NCI-H128 (cell line): ENCODE measurements at regions not wholly inside any gene's neighbourhood (a gene's known extent, or its start where the extent isn't known, plus 50 kb on each side); places are given as distances from the start of the nearest gene placed in this dataset.

Experiments
- DNase-seq: peaks from one replicate; lab custom pipeline; 2025; ENCODE audit not compliant: unreplicated experiment; lab: John Stamatoyannopoulos, UW

- no peak for DNase-seq
Observed at GRCh38 chr6:170022827-170023619, 267.9 kb downstream of the DLL1 start.

- DNase-seq = no peak
Observed at GRCh38 chr6:170022291-170022722, 268.6 kb downstream of the DLL1 start.

GRCh38 chr6:170021579-170021978 is 269.3 kb downstream of the DLL1 start:
- no peak for DNase-seq

- DNase-seq = no peak
Observed at GRCh38 chr6:170019818-170020583, 268.6 kb downstream of the ERMARD start.

- no peak for DNase-seq
Observed at GRCh38 chr6:170018936-170019817, 267.8 kb downstream of the ERMARD start.

- no peak for DNase-seq
Observed at GRCh38 chr6:170018422-170018935, 267.1 kb downstream of the ERMARD start.

- no peak for DNase-seq
Observed at GRCh38 chr6:170017603-170018320, 266.3 kb downstream of the ERMARD start.

- DNase-seq = no peak
Observed at GRCh38 chr6:170013815-170014214, 262.4 kb downstream of the ERMARD start.

GRCh38 chr6:170012037-170012330 is 260.6 kb downstream of the ERMARD start:
- DNase-seq = no peak

- no peak for DNase-seq
Observed at GRCh38 chr6:170011204-170012036, 260.0 kb downstream of the ERMARD start.

GRCh38 chr6:170010665-170011203 is 259.3 kb downstream of the ERMARD start:
- no peak for DNase-seq

- DNase-seq = no peak
Observed at GRCh38 chr6:170008294-170008785, 256.9 kb downstream of the ERMARD start.

- no peak for DNase-seq
Observed at GRCh38 chr6:170007468-170008293, 256.3 kb downstream of the ERMARD start.

GRCh38 chr6:170006900-170007467 is 255.6 kb downstream of the ERMARD start:
- DNase-seq = no peak

GRCh38 chr6:170006071-170006899 is 254.9 kb downstream of the ERMARD start:
- no peak for DNase-seq

GRCh38 chr6:170005665-170006064 is 254.2 kb downstream of the ERMARD start:
- DNase-seq = no peak

GRCh38 chr6:170004585-170005210 is 253.3 kb downstream of the ERMARD start:
- no peak for DNase-seq
